Endothelial cell (in vitro differentiated cells): ENCODE measurements at regions not wholly inside any gene's neighbourhood (a gene's known extent, or its start where the extent isn't known, plus 50 kb on each side); places are given as distances from the start of the nearest gene placed in this dataset.

Experiments used
- DNase-seq: peaks from one replicate; pipeline ENCODE4 v3.0.0; 2021; ENCODE audit warnings: low spot score
- H3K27ac Mint-ChIP-seq: one replicate; pipeline ENCODE4 v1.8.0; 2021; ENCODE audit warnings: mixed read lengths, inconsistent platforms; ENCODE audit not compliant: unreplicated experiment
- H3K27me3 Mint-ChIP-seq: one replicate; pipeline ENCODE4 v1.8.0; 2021; ENCODE audit warnings: mild to moderate bottlenecking, moderate library complexity, mixed read lengths, inconsistent platforms; ENCODE audit not compliant: unreplicated experiment
- H3K36me3 Mint-ChIP-seq: one replicate; pipeline ENCODE4 v1.8.0; 2021; ENCODE audit warnings: mild to moderate bottlenecking, low read depth, mixed read lengths, inconsistent platforms; ENCODE audit not compliant: unreplicated experiment
- H3K4me1 Mint-ChIP-seq: one replicate; pipeline ENCODE4 v1.8.0; 2021; ENCODE audit warnings: mild to moderate bottlenecking, mixed read lengths, inconsistent platforms; ENCODE audit not compliant: unreplicated experiment
- H3K4me3 Mint-ChIP-seq: one replicate; pipeline ENCODE4 v1.8.0; 2021; ENCODE audit warnings: mild to moderate bottlenecking, mixed read lengths, inconsistent platforms; ENCODE audit not compliant: unreplicated experiment
- H3K9me3 Mint-ChIP-seq: one replicate; pipeline ENCODE4 v1.8.0; 2021; ENCODE audit warnings: mixed read lengths, inconsistent platforms; ENCODE audit not compliant: unreplicated experiment
- CTCF ChIP-seq: fragments of 200-600 bp; sonication (generic); IDR thresholded peaks from one replicate; pipeline ENCODE4 v1.5.0; 2021; ENCODE audit warnings: antibody characterized with exemption; ENCODE audit not compliant: unreplicated experiment

- no peak for DNase-seq
- H3K4me1 Mint-ChIP-seq: peaks cover 8% of the 10 kb centered on the region
Observed at GRCh38 chrX:150032742-150033141, 94.5 kb upstream of the EOLA2 start.

DNA sequence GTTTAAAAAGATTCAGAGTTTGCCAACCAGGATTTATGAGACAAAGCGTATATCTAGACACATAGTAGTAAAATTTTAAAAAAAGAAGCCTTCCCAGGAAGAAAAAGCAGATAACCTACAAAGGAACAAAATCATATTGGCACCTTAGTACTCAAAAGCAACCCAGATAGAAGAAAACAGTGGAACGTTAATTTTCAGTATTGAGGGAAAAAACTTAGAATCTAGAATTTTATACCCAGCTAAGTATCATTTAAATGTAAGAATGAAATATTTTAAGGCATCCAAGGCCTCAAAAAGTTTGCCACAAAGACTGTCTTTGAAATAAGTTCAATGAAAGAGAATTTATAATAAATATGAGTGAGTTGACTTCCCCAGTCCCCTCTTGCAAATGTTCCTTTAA lies 96.5 kb upstream of the EOLA2 start:
- Mint-ChIP-seq H3K9me3 (no peaks in the 10 kb centered on the region), H3K4me1 (peaks cover 8% of the 10 kb centered on the region), H3K36me3 (peaks cover 4% of the 10 kb centered on the region), H3K27me3 (no peaks in the 10 kb centered on the region), H3K4me3 (no peak overlapping the region), H3K27ac (no peak overlapping the region)
- TF ChIP-seq CTCF: no peak
- no peak for DNase-seq

More at GRCh38 chrX:150032742-150033141, 94.5 kb upstream of the EOLA2 start:
- no peaks in the 10 kb centered on the region for H3K27me3 Mint-ChIP-seq
- no peak overlapping the region for H3K27ac Mint-ChIP-seq
- no peaks in the 10 kb centered on the region for H3K9me3 Mint-ChIP-seq
- H3K4me3 Mint-ChIP-seq: no peak overlapping the region
- no peak for TF ChIP-seq CTCF
- peaks cover 4% of the 10 kb centered on the region for H3K36me3 Mint-ChIP-seq

GRCh38 chrX:150035531-150035930 lies 97.2 kb upstream of the EOLA2 start:
- peaks cover 4% of the 10 kb centered on the region for H3K36me3 Mint-ChIP-seq
- H3K27me3 Mint-ChIP-seq: no peaks in the 10 kb centered on the region
- no peak overlapping the region for H3K4me3 Mint-ChIP-seq
- H3K9me3 Mint-ChIP-seq: no peaks in the 10 kb centered on the region
- DNase-seq: no peak
- H3K27ac Mint-ChIP-seq: no peak overlapping the region
- peaks cover 8% of the 10 kb centered on the region for H3K4me1 Mint-ChIP-seq
- no peak for TF ChIP-seq CTCF

- Mint-ChIP-seq H3K4me1 (peaks cover 8% of the 10 kb centered on the region), H3K36me3 (peaks cover 4% of the 10 kb centered on the region), H3K27ac (peak overlapping the region; percentile 67), H3K27me3 (no peaks in the 10 kb centered on the region), H3K4me3 (no peak overlapping the region), H3K9me3 (no peaks in the 10 kb centered on the region)
- DNase-seq: no peak
- TF ChIP-seq CTCF: no peak
Observed at GRCh38 chrX:150036181-150036580, 97.9 kb upstream of the EOLA2 start.

GRCh38 chrX:150036641-150037040 lies 98.3 kb upstream of the EOLA2 start:
- Mint-ChIP-seq H3K9me3 (no peaks in the 10 kb centered on the region), H3K4me3 (no peak overlapping the region), H3K27ac (peak overlapping the region; percentile 67), H3K4me1 (peaks cover 8% of the 10 kb centered on the region), H3K27me3 (no peaks in the 10 kb centered on the region), H3K36me3 (peaks cover 1% of the 10 kb centered on the region)
- DNase-seq: no peak
- no peak for TF ChIP-seq CTCF
